GM19328 (cell line): ENCODE measurements at regions not wholly inside any gene's neighbourhood (a gene's known extent, or its start where the extent isn't known, plus 50 kb on each side); places are given as distances from the start of the nearest gene placed in this dataset.

Experiments used
- ATAC-seq: cut with Tn5 transposase; IDR thresholded peaks from one replicate; pipeline ENCODE4 v1.9.1; 2021; ENCODE audit warnings: mild to moderate bottlenecking, moderate library complexity; ENCODE audit not compliant: unreplicated experiment

- no peak for ATAC-seq
Measured at GRCh38 chr7:35355199-35355598, 101.3 kb upstream of the TBX20 start.

GRCh38 chr7:35353481-35353880, 99.6 kb upstream of the TBX20 start:
- ATAC-seq: no peak

- ATAC-seq: no peak
Measured at GRCh38 chr7:35351466-35351865, 97.6 kb upstream of the TBX20 start.

- ATAC-seq: no peak
Measured at GRCh38 chr7:35348611-35349400, 94.9 kb upstream of the TBX20 start.

GRCh38 chr7:35342786-35343185, 88.9 kb upstream of the TBX20 start:
- ATAC-seq: no peak

GRCh38 chr7:35339811-35340210, 85.9 kb upstream of the TBX20 start:
- no peak for ATAC-seq

GRCh38 chr7:35336444-35336843, 82.5 kb upstream of the TBX20 start:
- no peak for ATAC-seq

- no peak for ATAC-seq
Measured at GRCh38 chr7:35334506-35334905, 80.6 kb upstream of the TBX20 start.

GRCh38 chr7:35333265-35333664, 79.4 kb upstream of the TBX20 start:
- no peak for ATAC-seq

GRCh38 chr7:35331730-35332678, 78.1 kb upstream of the TBX20 start:
- ATAC-seq: no peak

- ATAC-seq: no peak
Measured at GRCh38 chr7:35329026-35329425, 75.1 kb upstream of the TBX20 start.

GRCh38 chr7:35319606-35320005, 65.7 kb upstream of the TBX20 start:
- ATAC-seq: no peak

GRCh38 chr7:35316549-35316948, 62.6 kb upstream of the TBX20 start:
- no peak for ATAC-seq

- ATAC-seq: no peak
Measured at GRCh38 chr7:35315517-35315916, 61.6 kb upstream of the TBX20 start.

- no peak for ATAC-seq
Measured at GRCh38 chr7:35314354-35314753, 60.5 kb upstream of the TBX20 start.

GRCh38 chr7:35313575-35313974, 59.7 kb upstream of the TBX20 start:
- no peak for ATAC-seq
